ENCODE measurements at regions not wholly inside any gene's neighbourhood (a gene's known extent, or its start where the extent isn't known, plus 50 kb on each side); places are given as distances from the start of the nearest gene placed in this dataset.

GRCh38 chr4:128513664-128514484, 226.3 kb upstream of the PGRMC2 start:
- ATAC-seq (no peak), DNase-seq (no peak)
- Histone ChIP-seq H3K27me3 (ENCODE audit: insufficient read depth in 3 of 3, low read length in 2 of 3) (no peaks in the 10 kb centered on the region), H3K4me1 (peaks cover 16% of the 10 kb centered on the region), H3K9me3 (no peaks in the 10 kb centered on the region), H3K36me3 (ENCODE audit: insufficient read depth in 1 of 2, low read depth in 1 of 2) (no peaks in the 10 kb centered on the region), H3K27ac (no peak overlapping the region), H3K4me3 (no peak overlapping the region)
- no peak for TF ChIP-seq CTCF (IDR thresholded peaks at IDR 0.05)
- intact Hi-C loops (cut with DNase I): no loop called here
- 84 to 85% (median 85%) methylated on average over 3 of the region's 3 CpGs for WGBS, 3 donors

- Histone ChIP-seq H3K4me3 (no peak overlapping the region), H3K9me3 (no peaks in the 10 kb centered on the region), H3K27me3 (ENCODE audit: insufficient read depth in 3 of 3, low read length in 2 of 3) (no peaks in the 10 kb centered on the region), H3K36me3 (ENCODE audit: insufficient read depth in 1 of 2, low read depth in 1 of 2) (no peaks in the 10 kb centered on the region), H3K27ac (no peak overlapping the region), H3K4me1 (peaks cover 10% of the 10 kb centered on the region)
- intact Hi-C loops (cut with DNase I): no loop called here
- no peak for ATAC-seq
- TF ChIP-seq CTCF (IDR thresholded peaks at IDR 0.05): no peak
- DNase-seq: no peak
Observed at GRCh38 chr4:128512767-128513322, 225.2 kb upstream of the PGRMC2 start.

- Histone ChIP-seq H3K27me3 (ENCODE audit: insufficient read depth in 3 of 3, low read length in 2 of 3) (no peaks in the 10 kb centered on the region), H3K27ac (no peak overlapping the region), H3K4me3 (no peak overlapping the region), H3K36me3 (ENCODE audit: insufficient read depth in 1 of 2, low read depth in 1 of 2) (no peaks in the 10 kb centered on the region), H3K9me3 (no peaks in the 10 kb centered on the region), H3K4me1 (peaks cover 3% of the 10 kb centered on the region)
- 90 to 98% (median 94%) methylated on average over 5 of the region's 5 CpGs for WGBS, 3 donors
- intact Hi-C loops (cut with DNase I): no loop called here
- DNase-seq: no peak
- ATAC-seq: no peak
- no peak for TF ChIP-seq CTCF (IDR thresholded peaks at IDR 0.05)
Observed at GRCh38 chr4:128512161-128512560, 224.5 kb upstream of the PGRMC2 start.

GRCh38 chr4:128510850-128511249, 223.2 kb upstream of the PGRMC2 start:
- Histone ChIP-seq H3K27me3 (ENCODE audit: insufficient read depth in 3 of 3, low read length in 2 of 3) (no peaks in the 10 kb centered on the region), H3K36me3 (ENCODE audit: insufficient read depth in 1 of 2, low read depth in 1 of 2) (no peaks in the 10 kb centered on the region), H3K27ac (no peak overlapping the region), H3K4me1 (no peaks in the 10 kb centered on the region), H3K9me3 (no peaks in the 10 kb centered on the region), H3K4me3 (no peak overlapping the region)
- TF ChIP-seq CTCF (IDR thresholded peaks at IDR 0.05): no peak
- intact Hi-C loops (cut with DNase I): no loop called here
- DNase-seq: no peak
- 90 to 93% (median 92%) methylated on average over 2 of the region's 2 CpGs for WGBS, 3 donors
- ATAC-seq: no peak
